ENCODE measurements at regions not wholly inside any gene's neighbourhood (a gene's known extent, or its start where the extent isn't known, plus 50 kb on each side); places are given as distances from the start of the nearest gene placed in this dataset.

GRCh38 chr16:5450409-5451104 is 353.0 kb upstream of the EEF2KMT start:
- no peaks in the 10 kb centered on the region for H3K27me3 ChIP-seq (replicated peaks; ENCODE audit: control insufficient read depth, insufficient read depth, low read length, poor library complexity, severe bottlenecking)
- H3K27ac ChIP-seq (ENCODE audit: insufficient read depth, low read length, poor library complexity, severe bottlenecking) = no peak overlapping the region
- H3K9me3 ChIP-seq (ENCODE audit: control insufficient read depth, low read length) = no peaks in the 10 kb centered on the region
- no peaks in the 10 kb centered on the region for H3K36me3 ChIP-seq (ENCODE audit: control insufficient read depth, insufficient read depth, low read length)
- H3K4me1 ChIP-seq (ENCODE audit: control insufficient read depth, insufficient read depth, low read length, poor library complexity, severe bottlenecking) = no peaks in the 10 kb centered on the region
- no peak overlapping the region for H3K4me3 ChIP-seq (ENCODE audit: insufficient read depth, low read depth, low read length, poor library complexity, severe bottlenecking)
- DNase-seq = no peak

GRCh38 chr16:5449901-5450300 is 352.3 kb upstream of the EEF2KMT start:
- H3K9me3 ChIP-seq (ENCODE audit: control insufficient read depth, low read length) = no peaks in the 10 kb centered on the region
- no peak for DNase-seq
- H3K4me1 ChIP-seq (ENCODE audit: control insufficient read depth, insufficient read depth, low read length, poor library complexity, severe bottlenecking) = no peaks in the 10 kb centered on the region
- H3K36me3 ChIP-seq (ENCODE audit: control insufficient read depth, insufficient read depth, low read length) = no peaks in the 10 kb centered on the region
- no peaks in the 10 kb centered on the region for H3K27me3 ChIP-seq (replicated peaks; ENCODE audit: control insufficient read depth, insufficient read depth, low read length, poor library complexity, severe bottlenecking)
- H3K4me3 ChIP-seq (ENCODE audit: insufficient read depth, low read depth, low read length, poor library complexity, severe bottlenecking) = no peak overlapping the region
- H3K27ac ChIP-seq (ENCODE audit: insufficient read depth, low read length, poor library complexity, severe bottlenecking) = no peak overlapping the region

GRCh38 chr16:5448798-5449197 is 351.2 kb upstream of the EEF2KMT start:
- no peak for DNase-seq
- no peaks in the 10 kb centered on the region for H3K27me3 ChIP-seq (replicated peaks; ENCODE audit: control insufficient read depth, insufficient read depth, low read length, poor library complexity, severe bottlenecking)
- no peaks in the 10 kb centered on the region for H3K9me3 ChIP-seq (ENCODE audit: control insufficient read depth, low read length)
- H3K4me3 ChIP-seq (ENCODE audit: insufficient read depth, low read depth, low read length, poor library complexity, severe bottlenecking) = no peak overlapping the region
- no peaks in the 10 kb centered on the region for H3K4me1 ChIP-seq (ENCODE audit: control insufficient read depth, insufficient read depth, low read length, poor library complexity, severe bottlenecking)
- H3K27ac ChIP-seq (ENCODE audit: insufficient read depth, low read length, poor library complexity, severe bottlenecking) = no peak overlapping the region
- no peaks in the 10 kb centered on the region for H3K36me3 ChIP-seq (ENCODE audit: control insufficient read depth, insufficient read depth, low read length)

GRCh38 chr16:5447734-5448133 is 350.1 kb upstream of the EEF2KMT start:
- H3K4me3 ChIP-seq (ENCODE audit: insufficient read depth, low read depth, low read length, poor library complexity, severe bottlenecking) = no peak overlapping the region
- H3K27ac ChIP-seq (ENCODE audit: insufficient read depth, low read length, poor library complexity, severe bottlenecking) = no peak overlapping the region
- H3K36me3 ChIP-seq (ENCODE audit: control insufficient read depth, insufficient read depth, low read length) = no peaks in the 10 kb centered on the region
- DNase-seq = no peak
- H3K9me3 ChIP-seq (ENCODE audit: control insufficient read depth, low read length) = no peaks in the 10 kb centered on the region
- no peaks in the 10 kb centered on the region for H3K4me1 ChIP-seq (ENCODE audit: control insufficient read depth, insufficient read depth, low read length, poor library complexity, severe bottlenecking)
- H3K27me3 ChIP-seq (replicated peaks; ENCODE audit: control insufficient read depth, insufficient read depth, low read length, poor library complexity, severe bottlenecking) = no peaks in the 10 kb centered on the region

GRCh38 chr16:5446623-5447240 is 349.1 kb upstream of the EEF2KMT start:
- no peaks in the 10 kb centered on the region for H3K36me3 ChIP-seq (ENCODE audit: control insufficient read depth, insufficient read depth, low read length)
- H3K27me3 ChIP-seq (replicated peaks; ENCODE audit: control insufficient read depth, insufficient read depth, low read length, poor library complexity, severe bottlenecking) = no peaks in the 10 kb centered on the region
- no peaks in the 10 kb centered on the region for H3K9me3 ChIP-seq (ENCODE audit: control insufficient read depth, low read length)
- no peak overlapping the region for H3K27ac ChIP-seq (ENCODE audit: insufficient read depth, low read length, poor library complexity, severe bottlenecking)
- no peak for DNase-seq
- no peak overlapping the region for H3K4me3 ChIP-seq (ENCODE audit: insufficient read depth, low read depth, low read length, poor library complexity, severe bottlenecking)
- H3K4me1 ChIP-seq (ENCODE audit: control insufficient read depth, insufficient read depth, low read length, poor library complexity, severe bottlenecking) = no peaks in the 10 kb centered on the region

- no peaks in the 10 kb centered on the region for H3K4me1 ChIP-seq (ENCODE audit: control insufficient read depth, insufficient read depth, low read length, poor library complexity, severe bottlenecking)
- DNase-seq = no peak
- no peaks in the 10 kb centered on the region for H3K36me3 ChIP-seq (ENCODE audit: control insufficient read depth, insufficient read depth, low read length)
- no peaks in the 10 kb centered on the region for H3K27me3 ChIP-seq (replicated peaks; ENCODE audit: control insufficient read depth, insufficient read depth, low read length, poor library complexity, severe bottlenecking)
- no peaks in the 10 kb centered on the region for H3K9me3 ChIP-seq (ENCODE audit: control insufficient read depth, low read length)
- no peak overlapping the region for H3K27ac ChIP-seq (ENCODE audit: insufficient read depth, low read length, poor library complexity, severe bottlenecking)
- H3K4me3 ChIP-seq (ENCODE audit: insufficient read depth, low read depth, low read length, poor library complexity, severe bottlenecking) = no peak overlapping the region
Measured at GRCh38 chr16:5444189-5444588, 346.6 kb upstream of the EEF2KMT start.

GRCh38 chr16:5442986-5443385 is 345.4 kb upstream of the EEF2KMT start:
- no peaks in the 10 kb centered on the region for H3K36me3 ChIP-seq (ENCODE audit: control insufficient read depth, insufficient read depth, low read length)
- no peak overlapping the region for H3K27ac ChIP-seq (ENCODE audit: insufficient read depth, low read length, poor library complexity, severe bottlenecking)
- H3K27me3 ChIP-seq (replicated peaks; ENCODE audit: control insufficient read depth, insufficient read depth, low read length, poor library complexity, severe bottlenecking) = no peaks in the 10 kb centered on the region
- no peak for DNase-seq
- no peaks in the 10 kb centered on the region for H3K4me1 ChIP-seq (ENCODE audit: control insufficient read depth, insufficient read depth, low read length, poor library complexity, severe bottlenecking)
- no peak overlapping the region for H3K4me3 ChIP-seq (ENCODE audit: insufficient read depth, low read depth, low read length, poor library complexity, severe bottlenecking)
- H3K9me3 ChIP-seq (ENCODE audit: control insufficient read depth, low read length) = no peaks in the 10 kb centered on the region

- Histone ChIP-seq H3K4me3 (ENCODE audit: insufficient read depth, low read depth, low read length, poor library complexity, severe bottlenecking) (no peak overlapping the region), H3K27ac (ENCODE audit: insufficient read depth, low read length, poor library complexity, severe bottlenecking) (no peak overlapping the region), H3K9me3 (ENCODE audit: control insufficient read depth, low read length) (no peaks in the 10 kb centered on the region), H3K4me1 (ENCODE audit: control insufficient read depth, insufficient read depth, low read length, poor library complexity, severe bottlenecking) (no peaks in the 10 kb centered on the region), H3K27me3 (replicated peaks; ENCODE audit: control insufficient read depth, insufficient read depth, low read length, poor library complexity, severe bottlenecking) (no peaks in the 10 kb centered on the region), H3K36me3 (ENCODE audit: control insufficient read depth, insufficient read depth, low read length) (no peaks in the 10 kb centered on the region)
- DNase-seq = no peak
Measured at GRCh38 chr16:5442054-5442453, 344.5 kb upstream of the EEF2KMT start.

GRCh38 chr16:5438591-5438990 is 341.0 kb upstream of the EEF2KMT start:
- DNase-seq = no peak
- Histone ChIP-seq H3K9me3 (ENCODE audit: control insufficient read depth, low read length) (no peaks in the 10 kb centered on the region), H3K27me3 (replicated peaks; ENCODE audit: control insufficient read depth, insufficient read depth, low read length, poor library complexity, severe bottlenecking) (no peaks in the 10 kb centered on the region), H3K36me3 (ENCODE audit: control insufficient read depth, insufficient read depth, low read length) (no peaks in the 10 kb centered on the region), H3K4me1 (ENCODE audit: control insufficient read depth, insufficient read depth, low read length, poor library complexity, severe bottlenecking) (no peaks in the 10 kb centered on the region), H3K4me3 (ENCODE audit: insufficient read depth, low read depth, low read length, poor library complexity, severe bottlenecking) (no peak overlapping the region), H3K27ac (ENCODE audit: insufficient read depth, low read length, poor library complexity, severe bottlenecking) (no peak overlapping the region)

GRCh38 chr16:5433587-5433986 is 336.0 kb upstream of the EEF2KMT start:
- DNase-seq = no peak
- Histone ChIP-seq H3K4me1 (ENCODE audit: control insufficient read depth, insufficient read depth, low read length, poor library complexity, severe bottlenecking) (no peaks in the 10 kb centered on the region), H3K9me3 (ENCODE audit: control insufficient read depth, low read length) (no peaks in the 10 kb centered on the region), H3K27me3 (replicated peaks; ENCODE audit: control insufficient read depth, insufficient read depth, low read length, poor library complexity, severe bottlenecking) (no peaks in the 10 kb centered on the region), H3K27ac (ENCODE audit: insufficient read depth, low read length, poor library complexity, severe bottlenecking) (no peak overlapping the region), H3K36me3 (ENCODE audit: control insufficient read depth, insufficient read depth, low read length) (no peaks in the 10 kb centered on the region), H3K4me3 (ENCODE audit: insufficient read depth, low read depth, low read length, poor library complexity, severe bottlenecking) (no peak overlapping the region)

Measured in effector memory CD4-positive, alpha-beta T cell (primary cell).